Panc1 (cell line): ENCODE measurements at regions not wholly inside any gene's neighbourhood (a gene's known extent, or its start where the extent isn't known, plus 50 kb on each side); places are given as distances from the start of the nearest gene placed in this dataset.

Experiments
- POLR2AphosphoS5 ChIP-seq: IDR thresholded peaks from 2 replicates; pipeline ENCODE4 v1.6.1; 2012; ENCODE audit warnings: mild to moderate bottlenecking, low read depth, low read length, moderate library complexity
- SIN3A ChIP-seq: IDR thresholded peaks from 2 replicates; pipeline ENCODE4 v1.6.1; 2012; ENCODE audit warnings: low read depth, mild to moderate bottlenecking, low read length, moderate library complexity, borderline replicate concordance; ENCODE audit not compliant: insufficient read depth
- TCF7L2 ChIP-seq: IDR thresholded peaks from 2 replicates; pipeline ENCODE4 v1.6.1; 2011; ENCODE audit warnings: mild to moderate bottlenecking, low read depth, low read length, inconsistent platforms
- TF ChIP-seq, protein P1 (sequence below): fragments of 450-650 bp; IDR thresholded peaks from 2 replicates; pipeline ENCODE4 v1.5.1; 2017; ENCODE audit warnings: mild to moderate bottlenecking
- TF ChIP-seq, protein P2 (sequence below), 2 experiments: IDR thresholded peaks; 2 replicates each; pipeline ENCODE4 v1.6.1; 2011 to 2012; ENCODE audit warnings: low read depth in 2 of 2, control low read depth in 1 of 2, low read length in 1 of 2, mild to moderate bottlenecking in 1 of 2, moderate library complexity in 1 of 2; ENCODE audit not compliant: insufficient read depth in 1 of 2

DNA sequence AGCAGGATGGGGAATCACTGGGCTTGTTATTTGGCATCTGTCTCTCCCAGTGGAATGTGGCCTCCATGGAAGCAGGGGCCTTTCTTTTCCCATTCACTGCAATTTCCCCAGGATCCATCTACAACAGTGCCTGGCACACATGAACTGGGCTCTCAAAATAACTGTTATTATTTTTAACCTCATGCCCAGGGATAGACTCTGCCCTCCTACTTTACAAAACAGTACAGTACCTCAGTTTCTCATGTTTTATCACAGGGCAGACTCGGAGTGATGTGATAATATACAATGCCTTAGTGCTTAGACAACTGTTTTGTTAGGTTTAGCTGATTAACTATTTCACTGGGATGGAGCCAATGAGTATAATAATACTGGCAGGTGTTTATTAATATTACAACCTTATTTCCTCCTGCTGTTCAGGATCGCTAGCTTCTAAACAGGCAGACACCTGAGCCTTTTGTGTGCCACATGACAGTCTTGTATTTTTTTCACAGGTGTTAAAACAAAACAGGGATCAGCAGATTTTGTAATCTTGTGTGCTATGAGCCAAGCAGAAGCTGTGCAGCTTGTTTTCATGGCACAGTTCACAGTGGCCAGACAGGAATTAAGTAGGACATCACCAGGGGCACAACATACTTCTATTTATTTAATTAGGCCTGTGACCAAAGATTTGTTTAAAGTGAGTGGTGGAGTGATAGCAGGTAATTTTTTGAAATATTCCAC lies 157.7 kb upstream of the EYA4 start:
- TF ChIP-seq, protein P1, sequence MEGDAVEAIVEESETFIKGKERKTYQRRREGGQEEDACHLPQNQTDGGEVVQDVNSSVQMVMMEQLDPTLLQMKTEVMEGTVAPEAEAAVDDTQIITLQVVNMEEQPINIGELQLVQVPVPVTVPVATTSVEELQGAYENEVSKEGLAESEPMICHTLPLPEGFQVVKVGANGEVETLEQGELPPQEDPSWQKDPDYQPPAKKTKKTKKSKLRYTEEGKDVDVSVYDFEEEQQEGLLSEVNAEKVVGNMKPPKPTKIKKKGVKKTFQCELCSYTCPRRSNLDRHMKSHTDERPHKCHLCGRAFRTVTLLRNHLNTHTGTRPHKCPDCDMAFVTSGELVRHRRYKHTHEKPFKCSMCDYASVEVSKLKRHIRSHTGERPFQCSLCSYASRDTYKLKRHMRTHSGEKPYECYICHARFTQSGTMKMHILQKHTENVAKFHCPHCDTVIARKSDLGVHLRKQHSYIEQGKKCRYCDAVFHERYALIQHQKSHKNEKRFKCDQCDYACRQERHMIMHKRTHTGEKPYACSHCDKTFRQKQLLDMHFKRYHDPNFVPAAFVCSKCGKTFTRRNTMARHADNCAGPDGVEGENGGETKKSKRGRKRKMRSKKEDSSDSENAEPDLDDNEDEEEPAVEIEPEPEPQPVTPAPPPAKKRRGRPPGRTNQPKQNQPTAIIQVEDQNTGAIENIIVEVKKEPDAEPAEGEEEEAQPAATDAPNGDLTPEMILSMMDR: no peak
- no peak for TF ChIP-seq POLR2AphosphoS5
- TF ChIP-seq, protein P2, sequence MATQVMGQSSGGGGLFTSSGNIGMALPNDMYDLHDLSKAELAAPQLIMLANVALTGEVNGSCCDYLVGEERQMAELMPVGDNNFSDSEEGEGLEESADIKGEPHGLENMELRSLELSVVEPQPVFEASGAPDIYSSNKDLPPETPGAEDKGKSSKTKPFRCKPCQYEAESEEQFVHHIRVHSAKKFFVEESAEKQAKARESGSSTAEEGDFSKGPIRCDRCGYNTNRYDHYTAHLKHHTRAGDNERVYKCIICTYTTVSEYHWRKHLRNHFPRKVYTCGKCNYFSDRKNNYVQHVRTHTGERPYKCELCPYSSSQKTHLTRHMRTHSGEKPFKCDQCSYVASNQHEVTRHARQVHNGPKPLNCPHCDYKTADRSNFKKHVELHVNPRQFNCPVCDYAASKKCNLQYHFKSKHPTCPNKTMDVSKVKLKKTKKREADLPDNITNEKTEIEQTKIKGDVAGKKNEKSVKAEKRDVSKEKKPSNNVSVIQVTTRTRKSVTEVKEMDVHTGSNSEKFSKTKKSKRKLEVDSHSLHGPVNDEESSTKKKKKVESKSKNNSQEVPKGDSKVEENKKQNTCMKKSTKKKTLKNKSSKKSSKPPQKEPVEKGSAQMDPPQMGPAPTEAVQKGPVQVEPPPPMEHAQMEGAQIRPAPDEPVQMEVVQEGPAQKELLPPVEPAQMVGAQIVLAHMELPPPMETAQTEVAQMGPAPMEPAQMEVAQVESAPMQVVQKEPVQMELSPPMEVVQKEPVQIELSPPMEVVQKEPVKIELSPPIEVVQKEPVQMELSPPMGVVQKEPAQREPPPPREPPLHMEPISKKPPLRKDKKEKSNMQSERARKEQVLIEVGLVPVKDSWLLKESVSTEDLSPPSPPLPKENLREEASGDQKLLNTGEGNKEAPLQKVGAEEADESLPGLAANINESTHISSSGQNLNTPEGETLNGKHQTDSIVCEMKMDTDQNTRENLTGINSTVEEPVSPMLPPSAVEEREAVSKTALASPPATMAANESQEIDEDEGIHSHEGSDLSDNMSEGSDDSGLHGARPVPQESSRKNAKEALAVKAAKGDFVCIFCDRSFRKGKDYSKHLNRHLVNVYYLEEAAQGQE (IDR thresholded peaks at IDR 0.05; ENCODE audit: insufficient read depth in 1 of 2, low read depth in 2 of 2, low read length in 1 of 2): no peak
- no peak for TF ChIP-seq SIN3A
- no peak for TF ChIP-seq TCF7L2
